Suprapubic skin (tissue), 4 donors: ENCODE measurements at regions not wholly inside any gene's neighbourhood (a gene's known extent, or its start where the extent isn't known, plus 50 kb on each side); places are given as distances from the start of the nearest gene placed in this dataset.
"Not testable (repeated sequence)": the region's sequence is repeated elsewhere in the genome, so short reads cannot be mapped to it uniquely, and the experiment has no call there.

Experiments
- DNase-seq, 2 donors: peaks; one replicate each; pipeline ENCODE4 v3.0.0-alpha.2; 2019; ENCODE audit warnings: low spot score in 2 of 2
- H3K27ac ChIP-seq: fragments of 200-600 bp; sonication (generic); one replicate; pipeline ENCODE4 v1.5.1; 2019
- H3K27me3 ChIP-seq: fragments of 200-600 bp; sonication (generic); one replicate; pipeline ENCODE4 v1.5.1; 2019
- H3K36me3 ChIP-seq: fragments of 200-600 bp; sonication (generic); one replicate; pipeline ENCODE4 v1.5.1; 2019
- H3K4me1 ChIP-seq: fragments of 200-600 bp; sonication (generic); one replicate; pipeline ENCODE4 v1.5.1; 2019
- H3K4me3 ChIP-seq: fragments of 200-600 bp; sonication (generic); one replicate; pipeline ENCODE4 v1.5.1; 2019; ENCODE audit warnings: mild to moderate bottlenecking
- H3K9me3 ChIP-seq: fragments of 200-600 bp; sonication (generic); one replicate; pipeline ENCODE4 v1.5.1; 2019
- EP300 ChIP-seq: sonication (generic); formaldehyde crosslinking; IDR thresholded peaks from one replicate; pipeline ENCODE4 v1.6.1; 2017; ENCODE audit warnings: antibody characterized with exemption
- POLR2A ChIP-seq, 2 donors: fragments of 450-650 bp; IDR thresholded peaks; one replicate each; pipeline ENCODE4 v1.6.1; 2017; ENCODE audit warnings: antibody characterized with exemption in 2 of 2, mild to moderate bottlenecking in 2 of 2, moderate library complexity in 2 of 2
- POLR2AphosphoS5 ChIP-seq, 3 donors: sonication (generic); formaldehyde crosslinking; IDR thresholded peaks; one replicate each; pipeline ENCODE4 v1.6.1; 2017; ENCODE audit warnings: antibody characterized with exemption in 3 of 3
- WGBS: methylation state at CpG from one replicate; pipeline ENCODE4 v1.1.5; 2018; 5-methylcytosine and 5-hydroxymethylcytosine counted together
- TF ChIP-seq, protein P1 (sequence below), 2 donors: fragments of 200-600 bp in 1 of 2; fragments of 450-650 bp in 1 of 2; sonication (generic) in 1 of 2; IDR thresholded peaks; one replicate each; pipeline ENCODE4 v1.5.1; 2016 to 2019; ENCODE audit warnings: antibody characterized with exemption in 2 of 2, mild to moderate bottlenecking in 1 of 2, moderate library complexity in 1 of 2

- H3K27ac ChIP-seq = no peak overlapping the region
- no peak for DNase-seq
- 86% methylated on average over 3 of the region's 3 CpGs for WGBS
- no peaks in the 10 kb centered on the region for H3K27me3 ChIP-seq
- H3K9me3 ChIP-seq = no peaks in the 10 kb centered on the region
- H3K36me3 ChIP-seq = no peaks in the 10 kb centered on the region
- TF ChIP-seq POLR2A (IDR thresholded peaks at IDR 0.05) = no peak
- TF ChIP-seq POLR2AphosphoS5 (IDR thresholded peaks at IDR 0.05) = no peak
- TF ChIP-seq EP300 = no peak
- TF ChIP-seq, protein P1, sequence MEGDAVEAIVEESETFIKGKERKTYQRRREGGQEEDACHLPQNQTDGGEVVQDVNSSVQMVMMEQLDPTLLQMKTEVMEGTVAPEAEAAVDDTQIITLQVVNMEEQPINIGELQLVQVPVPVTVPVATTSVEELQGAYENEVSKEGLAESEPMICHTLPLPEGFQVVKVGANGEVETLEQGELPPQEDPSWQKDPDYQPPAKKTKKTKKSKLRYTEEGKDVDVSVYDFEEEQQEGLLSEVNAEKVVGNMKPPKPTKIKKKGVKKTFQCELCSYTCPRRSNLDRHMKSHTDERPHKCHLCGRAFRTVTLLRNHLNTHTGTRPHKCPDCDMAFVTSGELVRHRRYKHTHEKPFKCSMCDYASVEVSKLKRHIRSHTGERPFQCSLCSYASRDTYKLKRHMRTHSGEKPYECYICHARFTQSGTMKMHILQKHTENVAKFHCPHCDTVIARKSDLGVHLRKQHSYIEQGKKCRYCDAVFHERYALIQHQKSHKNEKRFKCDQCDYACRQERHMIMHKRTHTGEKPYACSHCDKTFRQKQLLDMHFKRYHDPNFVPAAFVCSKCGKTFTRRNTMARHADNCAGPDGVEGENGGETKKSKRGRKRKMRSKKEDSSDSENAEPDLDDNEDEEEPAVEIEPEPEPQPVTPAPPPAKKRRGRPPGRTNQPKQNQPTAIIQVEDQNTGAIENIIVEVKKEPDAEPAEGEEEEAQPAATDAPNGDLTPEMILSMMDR (IDR thresholded peaks at IDR 0.05) = no peak
- H3K4me3 ChIP-seq = no peak overlapping the region
- H3K4me1 ChIP-seq = no peaks in the 10 kb centered on the region
These were observed 499.6 kb upstream of the PHF14 start for GRCh38 chr7:10474048-10474447.

DNA sequence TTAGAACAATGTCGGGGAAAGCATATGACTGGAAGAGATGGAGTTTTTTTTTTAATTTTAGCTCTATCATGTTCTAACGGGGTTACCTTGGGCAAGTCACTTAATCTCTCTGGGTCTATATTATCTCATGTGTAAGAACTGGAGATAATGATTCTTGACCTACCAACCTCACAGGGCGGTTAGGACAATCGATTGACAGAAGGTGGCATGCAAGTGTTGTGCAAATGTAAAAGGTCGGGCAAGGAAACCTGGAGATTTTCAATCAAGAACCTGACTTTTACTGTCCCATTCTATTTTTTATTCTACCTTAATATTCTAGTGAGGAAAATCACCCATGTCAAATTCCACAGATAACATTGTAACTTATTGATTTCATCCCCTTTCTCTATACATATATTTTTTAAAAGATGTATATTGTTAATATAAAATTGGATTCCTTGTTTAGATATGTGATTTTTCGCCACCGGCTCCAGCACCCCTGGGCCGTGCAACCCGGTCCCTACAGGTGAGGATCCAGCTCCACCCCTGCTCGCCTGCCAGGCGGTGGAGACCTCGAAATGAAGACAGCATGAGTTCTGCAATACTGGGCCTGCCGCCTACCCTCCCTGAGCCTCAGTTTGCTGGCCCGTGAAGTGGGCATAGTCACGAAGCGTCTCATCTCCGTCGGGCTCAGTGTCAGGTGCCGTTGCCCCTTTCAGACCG, 497.6 kb upstream of the PHF14 start:
- WGBS = 91% methylated on average over 20 of the region's 20 CpGs
- H3K9me3 ChIP-seq = no peaks in the 10 kb centered on the region
- H3K27me3 ChIP-seq = no peaks in the 10 kb centered on the region

DNA sequence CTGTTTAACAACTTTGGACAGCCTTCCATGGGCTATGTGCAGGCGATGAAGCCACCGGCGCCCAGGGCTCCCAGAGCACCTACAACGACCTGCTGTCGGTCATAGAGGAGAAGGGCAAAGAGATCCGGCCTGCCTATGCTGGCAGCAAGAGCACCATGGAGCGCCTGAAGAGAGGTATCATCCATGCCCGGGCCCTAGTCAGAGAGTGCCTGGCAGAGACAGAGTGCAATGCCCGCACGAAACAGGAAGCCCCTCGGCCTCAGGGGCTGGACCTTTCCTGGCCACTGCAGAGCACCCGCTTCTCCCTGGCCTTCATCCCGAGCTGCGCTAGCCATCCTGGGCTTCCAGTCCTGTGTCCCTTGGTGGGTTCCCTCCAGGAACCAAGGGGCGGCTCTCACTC, 497.0 kb upstream of the PHF14 start:
- Histone ChIP-seq H3K4me3 (no peak overlapping the region), H3K36me3 (no peaks in the 10 kb centered on the region), H3K9me3 (no peaks in the 10 kb centered on the region), H3K27me3 (no peaks in the 10 kb centered on the region), H3K27ac (no peak overlapping the region), H3K4me1 (no peaks in the 10 kb centered on the region)
- TF ChIP-seq POLR2AphosphoS5 (IDR thresholded peaks at IDR 0.05) = no peak
- no peak for TF ChIP-seq EP300
- TF ChIP-seq, protein P1 (IDR thresholded peaks at IDR 0.05) = no peak
- no peak for TF ChIP-seq POLR2A (IDR thresholded peaks at IDR 0.05)
- DNase-seq = no peak
- 96% methylated on average over 15 of the region's 15 CpGs for WGBS

More for the DNA sequence above, 497.6 kb upstream of the PHF14 start:
- Histone ChIP-seq H3K27ac (no peak overlapping the region), H3K4me3 (no peak overlapping the region), H3K4me1 (no peaks in the 10 kb centered on the region), H3K36me3 (no peaks in the 10 kb centered on the region)
- TF ChIP-seq EP300 (no peak), POLR2A (IDR thresholded peaks at IDR 0.05) (no peak), POLR2AphosphoS5 (IDR thresholded peaks at IDR 0.05) (no peak)
- TF ChIP-seq, protein P1 (IDR thresholded peaks at IDR 0.05) = no peak
- DNase-seq = no peak

- H3K4me1 ChIP-seq = no peaks in the 10 kb centered on the region
- 53% methylated on average over 5 of the region's 5 CpGs for WGBS
- no peaks in the 10 kb centered on the region for H3K9me3 ChIP-seq
- no peaks in the 10 kb centered on the region for H3K27me3 ChIP-seq
- no peak for DNase-seq
- no peak overlapping the region for H3K4me3 ChIP-seq
- H3K36me3 ChIP-seq = no peaks in the 10 kb centered on the region
- H3K27ac ChIP-seq = no peak overlapping the region
- TF ChIP-seq POLR2A (IDR thresholded peaks at IDR 0.05) (no peak), EP300 (no peak), POLR2AphosphoS5 (IDR thresholded peaks at IDR 0.05) (no peak)
- TF ChIP-seq, protein P1 (IDR thresholded peaks at IDR 0.05) = no peak
These were observed 490.0 kb upstream of the PHF14 start for GRCh38 chr7:10483671-10484070.

GRCh38 chr7:10484767-10485166, 488.9 kb upstream of the PHF14 start:
- Histone ChIP-seq H3K4me1 (no peaks in the 10 kb centered on the region), H3K4me3 (no peak overlapping the region), H3K9me3 (no peaks in the 10 kb centered on the region), H3K27ac (no peak overlapping the region), H3K27me3 (no peaks in the 10 kb centered on the region), H3K36me3 (no peaks in the 10 kb centered on the region)
- TF ChIP-seq, protein P1 (IDR thresholded peaks at IDR 0.05) = no peak
- no peak for TF ChIP-seq EP300
- no peak for TF ChIP-seq POLR2A (IDR thresholded peaks at IDR 0.05)
- no peak for TF ChIP-seq POLR2AphosphoS5 (IDR thresholded peaks at IDR 0.05)
- DNase-seq = no peak

GRCh38 chr7:10501206-10501884, 472.3 kb upstream of the PHF14 start:
- H3K27me3 ChIP-seq, H3K4me3 ChIP-seq, H3K36me3 ChIP-seq, H3K4me1 ChIP-seq, DNase-seq, H3K27ac ChIP-seq: not testable (repeated sequence)
- 90% methylated on average over 18 of the region's 18 CpGs for WGBS
- H3K9me3 ChIP-seq = peaks cover 12% of the 10 kb centered on the region
